Testis (tissue), 2 donors: ENCODE measurements at regions not wholly inside any gene's neighbourhood (a gene's known extent, or its start where the extent isn't known, plus 50 kb on each side); places are given as distances from the start of the nearest gene placed in this dataset.

Experiments
- CTCF ChIP-seq, 3 experiments: fragments of 450-650 bp in 2 of 3; fragments of 200-600 bp in 1 of 3; sonication (generic) in 1 of 3; IDR thresholded peaks; one replicate each; pipeline ENCODE4 v1.5.1; 2016 to 2019; ENCODE audit warnings: antibody characterized with exemption in 3 of 3, mild to moderate bottlenecking in 2 of 3, moderate library complexity in 1 of 3
- POLR2A ChIP-seq: fragments of 450-650 bp; IDR thresholded peaks from one replicate; pipeline ENCODE4 v1.6.1; 2017; ENCODE audit warnings: antibody characterized with exemption, mild to moderate bottlenecking, moderate library complexity

GRCh38 chr11:23789938-23790371 lies 706.9 kb upstream of the LUZP2 start:
- TF ChIP-seq POLR2A (no peak), CTCF (IDR thresholded peaks at IDR 0.05) (no peak)
